Mesenchymal stem cell (in vitro differentiated cells and primary cell): ENCODE measurements at regions not wholly inside any gene's neighbourhood (a gene's known extent, or its start where the extent isn't known, plus 50 kb on each side); places are given as distances from the start of the nearest gene placed in this dataset.

Source experiments
- DNase-seq: peaks from one replicate; pipeline ENCODE4 v3.0.0-alpha.2; 2013
- H2AFZ ChIP-seq: one replicate; pipeline ENCODE4 v1.6.1; 2013; ENCODE audit warnings: low read depth, mild to moderate bottlenecking, control low read depth, inconsistent platforms, low read length, moderate library complexity
- H2AK5ac ChIP-seq: 2 replicates; pipeline ENCODE4 v1.6.1; 2013; ENCODE audit warnings: low read length, moderate library complexity, mild to moderate bottlenecking, inconsistent platforms; ENCODE audit not compliant: severe bottlenecking
- H2BK120ac ChIP-seq: one replicate; pipeline ENCODE4 v1.6.1; 2013; ENCODE audit warnings: low read depth, mild to moderate bottlenecking, inconsistent platforms, low read length, moderate library complexity
- H2BK12ac ChIP-seq, 2 experiments: one replicate each; pipeline ENCODE4 v1.6.1; 2013; ENCODE audit warnings: inconsistent platforms in 2 of 2, low read length in 2 of 2, mild to moderate bottlenecking in 2 of 2, moderate library complexity in 2 of 2, control low read depth in 1 of 2
- H2BK15ac ChIP-seq: one replicate; pipeline ENCODE4 v1.6.1; 2013; ENCODE audit warnings: mild to moderate bottlenecking, low read depth, inconsistent platforms; ENCODE audit not compliant: poor library complexity, severe bottlenecking
- H2BK5ac ChIP-seq: 2 replicates; pipeline ENCODE4 v1.6.1; 2013; ENCODE audit warnings: low read depth, mild to moderate bottlenecking, low read length, control low read depth, inconsistent platforms; ENCODE audit not compliant: poor library complexity, severe bottlenecking
- H3K14ac ChIP-seq, 2 experiments: one replicate each; pipeline ENCODE4 v1.6.1; 2013; ENCODE audit warnings: inconsistent platforms in 2 of 2, low read length in 2 of 2, control low read depth in 1 of 2, mild to moderate bottlenecking in 1 of 2, moderate library complexity in 1 of 2
- H3K18ac ChIP-seq, 2 experiments: one replicate each; pipeline ENCODE4 v1.6.1; 2013; ENCODE audit warnings: inconsistent platforms in 2 of 2, low read length in 2 of 2, control low read depth in 1 of 2, low read depth in 1 of 2, mild to moderate bottlenecking in 1 of 2
- H3K23ac ChIP-seq, 2 experiments: one replicate each; pipeline ENCODE4 v1.6.1; 2013; ENCODE audit warnings: inconsistent platforms in 2 of 2, low read length in 2 of 2, mild to moderate bottlenecking in 2 of 2, moderate library complexity in 2 of 2, control low read depth in 1 of 2
- H3K27ac ChIP-seq: 2 replicates; pipeline ENCODE4 v1.5.1; 2013; ENCODE audit warnings: mild to moderate bottlenecking, moderate library complexity, low read length, control low read depth, inconsistent platforms; ENCODE audit not compliant: poor library complexity, severe bottlenecking
- H3K27me3 ChIP-seq, 2 experiments: 2 replicates each; pipeline versions ENCODE4 v1.6.1 to v1.7.0; 2013; ENCODE audit warnings: low read length in 2 of 2, mild to moderate bottlenecking in 2 of 2, moderate library complexity in 2 of 2, control low read depth in 1 of 2, inconsistent platforms in 1 of 2; ENCODE audit not compliant: control insufficient read depth in 1 of 2, insufficient read depth in 1 of 2
- H3K36me3 ChIP-seq, 2 experiments: 2 replicates each; pipeline versions ENCODE4 v1.6.1 to v1.7.0; 2013; ENCODE audit warnings: low read length in 2 of 2, control low read depth in 1 of 2, inconsistent platforms in 1 of 2, low read depth in 1 of 2, mild to moderate bottlenecking in 1 of 2; ENCODE audit not compliant: insufficient read depth in 2 of 2, control insufficient read depth in 1 of 2
- H3K4ac ChIP-seq, 2 experiments: one replicate each; pipeline ENCODE4 v1.6.1; 2013; ENCODE audit warnings: inconsistent platforms in 2 of 2, low read length in 2 of 2, mild to moderate bottlenecking in 2 of 2, moderate library complexity in 2 of 2, control low read depth in 1 of 2, low read depth in 1 of 2
- H3K4me1 ChIP-seq: 2 replicates; pipeline ENCODE4 v1.6.1; 2013; ENCODE audit warnings: low read depth, low read length, control low read depth; ENCODE audit not compliant: control insufficient read depth, insufficient read depth
- H3K4me2 ChIP-seq: 2 replicates; pipeline ENCODE4 v1.6.1; 2013; ENCODE audit warnings: low read length, mild to moderate bottlenecking, inconsistent platforms; ENCODE audit not compliant: poor library complexity, severe bottlenecking
- H3K4me3 ChIP-seq, 2 experiments: 2 replicates each; pipeline versions ENCODE4 v1.5.1 to v1.7.0; 2013; ENCODE audit warnings: low read length in 2 of 2, mild to moderate bottlenecking in 2 of 2, control low read depth in 1 of 2, low read depth in 1 of 2; ENCODE audit not compliant: insufficient read depth in 1 of 2
- H3K79me1 ChIP-seq: replicated peaks from 2 replicates; pipeline ENCODE4 v1.6.1; 2013; ENCODE audit warnings: mild to moderate bottlenecking, control low read depth, low read length, inconsistent platforms; ENCODE audit not compliant: poor library complexity, severe bottlenecking
- H3K9ac ChIP-seq: 2 replicates; pipeline ENCODE4 v1.7.0; 2013; ENCODE audit warnings: mild to moderate bottlenecking, low read length, moderate library complexity
- H3K9me3 ChIP-seq: 2 replicates; pipeline ENCODE4 v1.7.0; 2013; ENCODE audit warnings: mild to moderate bottlenecking, low read length; ENCODE audit not compliant: control insufficient read depth
- H4K8ac ChIP-seq: one replicate; pipeline ENCODE4 v1.6.1; 2013; ENCODE audit warnings: inconsistent platforms, mild to moderate bottlenecking, low read length, moderate library complexity
- H4K91ac ChIP-seq: one replicate; pipeline ENCODE4 v1.6.1; 2013; ENCODE audit warnings: mild to moderate bottlenecking, low read length, inconsistent platforms
- WGBS: methylation state at CpG from one replicate; pipeline ENCODE4 v1.1.7; 2013; ENCODE audit warnings: mixed read lengths; 5-methylcytosine and 5-hydroxymethylcytosine counted together

DNA sequence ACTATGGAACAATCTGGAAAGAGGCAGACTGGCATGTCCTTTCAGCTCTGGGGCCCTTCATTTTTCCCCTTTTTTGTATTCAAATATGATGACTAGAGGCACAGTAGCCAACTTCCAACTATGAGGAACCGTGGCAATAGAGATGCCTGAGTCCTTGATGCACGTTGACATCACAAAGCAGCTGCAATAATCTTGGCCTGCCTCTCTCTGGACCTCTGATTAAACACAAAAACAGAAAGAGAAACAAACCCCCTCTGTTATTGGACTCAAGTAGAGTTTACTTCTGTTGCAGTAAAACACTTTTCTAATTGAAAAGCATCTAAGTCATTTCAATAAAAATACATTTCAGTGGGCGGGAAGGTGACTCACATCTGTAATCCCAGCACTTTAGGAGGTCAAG, 122.2 kb upstream of the GRAMD2B start:
- H3K14ac ChIP-seq = no peak overlapping the region
- H3K9ac ChIP-seq = no peak overlapping the region
- H3K4me2 ChIP-seq = no peak overlapping the region
- H2AFZ ChIP-seq = no peak overlapping the region
- WGBS = 90% methylated on average over 3 of the region's 3 CpGs
- no peak overlapping the region for H2BK12ac ChIP-seq
- no peaks in the 10 kb centered on the region for H3K36me3 ChIP-seq
- H2AK5ac ChIP-seq = no peak overlapping the region
- H4K8ac ChIP-seq = no peak overlapping the region
- no peak overlapping the region for H2BK15ac ChIP-seq
- H3K18ac ChIP-seq = no peak overlapping the region
- H3K23ac ChIP-seq = no peak overlapping the region
- no peak overlapping the region for H2BK120ac ChIP-seq
- H3K9me3 ChIP-seq = peaks cover 10% of the 10 kb centered on the region
- H3K27me3 ChIP-seq = no peaks in the 10 kb centered on the region
- no peak overlapping the region for H4K91ac ChIP-seq
- no peak overlapping the region for H3K27ac ChIP-seq
- DNase-seq = no peak
- no peak overlapping the region for H3K4me3 ChIP-seq
- H3K4me1 ChIP-seq = no peaks in the 10 kb centered on the region
- no peaks in the 10 kb centered on the region for H3K79me1 ChIP-seq
- no peak overlapping the region for H3K4ac ChIP-seq
- no peak overlapping the region for H2BK5ac ChIP-seq

DNA sequence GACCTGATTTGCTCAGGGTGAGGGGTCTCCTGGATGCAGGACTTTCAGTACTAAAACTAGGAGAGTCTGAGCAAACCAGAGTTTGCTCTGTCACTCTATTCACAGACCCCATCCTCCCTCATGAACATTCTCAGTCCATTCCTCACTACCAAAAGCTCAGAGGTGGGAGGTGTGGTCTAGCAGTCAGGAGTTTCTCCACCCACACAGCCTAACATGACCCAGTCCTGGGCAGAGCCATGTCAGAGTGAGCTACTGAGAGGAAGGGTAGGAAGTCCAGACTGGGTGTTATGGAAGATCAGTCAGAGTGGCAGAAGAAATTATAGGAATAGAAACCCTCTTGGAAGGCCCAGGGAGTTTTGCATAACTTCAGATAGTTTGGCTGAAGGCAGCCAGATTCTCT, 113.3 kb upstream of the GRAMD2B start:
- Histone ChIP-seq H4K91ac (no peak overlapping the region), H3K23ac (no peak overlapping the region), H3K14ac (no peak overlapping the region), H2AK5ac (no peak overlapping the region), H2BK12ac (no peak overlapping the region), H3K79me1 (no peaks in the 10 kb centered on the region), H3K18ac (no peak overlapping the region), H3K4ac (no peak overlapping the region), H3K36me3 (no peaks in the 10 kb centered on the region), H4K8ac (no peak overlapping the region), H3K27ac (no peak overlapping the region), H2BK15ac (no peak overlapping the region), H2BK5ac (no peak overlapping the region), H3K4me1 (no peaks in the 10 kb centered on the region), H3K4me3 (no peak overlapping the region), H3K9me3 (peaks cover 3% of the 10 kb centered on the region), H3K4me2 (no peak overlapping the region), H3K9ac (no peak overlapping the region), H2BK120ac (no peak overlapping the region), H3K27me3 (no peaks in the 10 kb centered on the region), H2AFZ (peak overlapping the region; percentile 73)
- DNase-seq = no peak

DNA sequence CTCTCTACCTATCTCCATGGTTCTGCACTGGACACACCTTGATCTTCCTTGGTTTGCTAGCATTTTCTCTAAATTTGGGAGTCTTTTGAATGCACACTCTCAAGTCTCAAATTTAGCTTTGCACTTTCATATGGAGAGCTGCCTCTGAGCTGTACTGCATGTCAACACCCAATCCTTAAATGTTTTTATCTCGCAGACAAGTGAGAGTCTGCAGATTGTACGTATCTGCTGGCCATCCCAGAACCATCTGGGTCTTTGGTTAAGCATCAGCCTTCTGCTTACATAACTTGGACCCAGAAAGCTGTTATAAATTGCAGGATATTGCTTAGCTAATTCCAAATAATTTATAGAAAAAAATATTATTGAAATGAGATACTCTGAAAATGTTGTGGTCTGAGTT, 111.4 kb upstream of the GRAMD2B start:
- H3K9ac ChIP-seq = no peak overlapping the region
- no peaks in the 10 kb centered on the region for H3K9me3 ChIP-seq
- H3K4ac ChIP-seq = no peak overlapping the region
- no peak overlapping the region for H2BK15ac ChIP-seq
- H4K91ac ChIP-seq = no peak overlapping the region
- no peak overlapping the region for H2BK5ac ChIP-seq
- no peaks in the 10 kb centered on the region for H3K27me3 ChIP-seq
- no peak for DNase-seq
- no peak overlapping the region for H2AK5ac ChIP-seq
- no peak overlapping the region for H3K14ac ChIP-seq
- no peaks in the 10 kb centered on the region for H3K36me3 ChIP-seq
- no peak overlapping the region for H3K27ac ChIP-seq
- no peak overlapping the region for H3K18ac ChIP-seq
- no peak overlapping the region for H3K4me2 ChIP-seq
- H3K4me3 ChIP-seq = no peak overlapping the region
- H3K23ac ChIP-seq = no peak overlapping the region
- H2BK120ac ChIP-seq = no peak overlapping the region
- no peak overlapping the region for H4K8ac ChIP-seq
- H3K79me1 ChIP-seq = no peaks in the 10 kb centered on the region
- no peak overlapping the region for H2AFZ ChIP-seq
- H3K4me1 ChIP-seq = no peaks in the 10 kb centered on the region
- no peak overlapping the region for H2BK12ac ChIP-seq
- WGBS = 100% methylated on average over 2 of the region's 2 CpGs

DNA sequence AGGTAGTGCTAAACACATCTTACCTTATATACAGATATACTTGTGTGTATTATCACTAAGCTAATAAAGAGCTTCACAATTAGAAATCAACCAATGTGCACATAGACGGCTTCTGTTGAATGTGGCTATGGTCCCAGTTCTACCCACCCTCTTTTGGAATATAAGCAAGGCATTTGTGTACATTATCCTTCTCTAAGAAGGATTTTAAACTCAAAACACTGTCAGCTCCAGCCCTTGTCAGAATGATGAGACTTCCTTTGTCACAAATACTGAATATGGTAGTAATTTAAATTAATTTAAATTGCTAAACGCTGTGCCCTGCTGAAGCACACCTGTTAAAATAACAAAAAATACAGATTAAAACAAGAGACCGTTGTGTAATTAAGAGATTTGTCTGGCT, 107.9 kb upstream of the GRAMD2B start:
- Histone ChIP-seq H3K4me2 (no peak overlapping the region), H3K36me3 (no peaks in the 10 kb centered on the region), H3K23ac (no peak overlapping the region), H3K4me3 (no peak overlapping the region), H2BK5ac (no peak overlapping the region), H3K4ac (no peak overlapping the region), H3K4me1 (no peaks in the 10 kb centered on the region), H2AFZ (no peak overlapping the region), H2AK5ac (no peak overlapping the region), H3K9me3 (no peaks in the 10 kb centered on the region), H2BK120ac (no peak overlapping the region), H2BK15ac (no peak overlapping the region), H4K91ac (no peak overlapping the region), H4K8ac (no peak overlapping the region), H3K79me1 (no peaks in the 10 kb centered on the region), H2BK12ac (no peak overlapping the region), H3K14ac (no peak overlapping the region), H3K27me3 (no peaks in the 10 kb centered on the region), H3K18ac (no peak overlapping the region), H3K27ac (no peak overlapping the region), H3K9ac (no peak overlapping the region)
- no peak for DNase-seq
- 100% methylated on average over 1 of the region's 3 CpGs for WGBS
